Smooth muscle cell of the brain vasculature (primary cell): ENCODE measurements at regions not wholly inside any gene's neighbourhood (a gene's known extent, or its start where the extent isn't known, plus 50 kb on each side); places are given as distances from the start of the nearest gene placed in this dataset.
A peak's percentile ranks its signal among the peaks of the same experiment; 100 is the strongest.

Source experiments
- DNase-seq: peaks from one replicate; pipeline ENCODE4 v3.0.0-alpha.2; 2012; ENCODE audit warnings: low read depth, low spot score

GRCh38 chr3:26358405-26358804 is 264.2 kb upstream of the LRRC3B start:
- no peak for DNase-seq

GRCh38 chr3:26365706-26366105 is 256.9 kb upstream of the LRRC3B start:
- no peak for DNase-seq

GRCh38 chr3:26368312-26368711 is 254.3 kb upstream of the LRRC3B start:
- DNase-seq: no peak

- DNase-seq: no peak
Measured at GRCh38 chr3:26369133-26369532, 253.4 kb upstream of the LRRC3B start.

- DNase-seq: no peak
Measured at GRCh38 chr3:26375843-26376530, 246.6 kb upstream of the LRRC3B start.

GRCh38 chr3:26381411-26381810 is 241.2 kb upstream of the LRRC3B start:
- DNase-seq: no peak

GRCh38 chr3:26406636-26407035 is 215.9 kb upstream of the LRRC3B start:
- no peak for DNase-seq

- DNase-seq: no peak
Measured at GRCh38 chr3:26418553-26418952, 204.0 kb upstream of the LRRC3B start.

- DNase-seq: no peak
Measured at GRCh38 chr3:26422415-26422814, 200.2 kb upstream of the LRRC3B start.

- no peak for DNase-seq
Measured at GRCh38 chr3:26425076-26425475, 197.5 kb upstream of the LRRC3B start.

GRCh38 chr3:26428992-26429391 is 193.6 kb upstream of the LRRC3B start:
- DNase-seq: no peak

- DNase-seq: peak; percentile 4
Measured at GRCh38 chr3:26437678-26438077, 184.9 kb upstream of the LRRC3B start.

GRCh38 chr3:26438325-26438940 is 184.1 kb upstream of the LRRC3B start:
- no peak for DNase-seq

- DNase-seq: no peak
Measured at GRCh38 chr3:26438981-26439884, 183.3 kb upstream of the LRRC3B start.

GRCh38 chr3:26449996-26450395 is 172.6 kb upstream of the LRRC3B start:
- DNase-seq: no peak

GRCh38 chr3:26452363-26452762 is 170.2 kb upstream of the LRRC3B start:
- DNase-seq: no peak

GRCh38 chr3:26460985-26461384 is 161.6 kb upstream of the LRRC3B start:
- no peak for DNase-seq

- no peak for DNase-seq
Measured at GRCh38 chr3:26472345-26472744, 150.2 kb upstream of the LRRC3B start.

GRCh38 chr3:26474706-26475105 is 147.9 kb upstream of the LRRC3B start:
- DNase-seq: no peak

GRCh38 chr3:26480377-26480776 is 142.2 kb upstream of the LRRC3B start:
- DNase-seq: no peak

GRCh38 chr3:26484140-26484539 is 138.4 kb upstream of the LRRC3B start:
- DNase-seq: no peak

- DNase-seq: no peak
Measured at GRCh38 chr3:26498271-26498670, 124.3 kb upstream of the LRRC3B start.

GRCh38 chr3:26505399-26505798 is 117.2 kb upstream of the LRRC3B start:
- DNase-seq: no peak
